OCI-LY1 (cell line): ENCODE measurements at regions not wholly inside any gene's neighbourhood (a gene's known extent, or its start where the extent isn't known, plus 50 kb on each side); places are given as distances from the start of the nearest gene placed in this dataset.

Experiments
- CTCF ChIP-seq: fragments of 200-600 bp; sonication (generic), shearing (Covaris generic); IDR thresholded peaks from 2 replicates; pipeline ENCODE4 v1.5.1; 2017; ENCODE audit warnings: mild to moderate bottlenecking, antibody characterized with exemption, low read length, moderate library complexity, mixed read lengths
- EZH2 ChIP-seq: fragments of 200-600 bp; sonication (generic), shearing (Covaris generic); IDR thresholded peaks from 2 replicates; pipeline ENCODE4 v1.8.0; 2017; ENCODE audit warnings: borderline replicate concordance, mixed run types, mild to moderate bottlenecking, antibody characterized with exemption, low read length, moderate library complexity, mixed read lengths

- TF ChIP-seq CTCF (no peak), EZH2 (no peak)
These were observed 63.4 kb upstream of the CARD18 start for GRCh38 chr11:105202844-105203548.
